ENCODE measurements at regions not wholly inside any gene's neighbourhood (a gene's known extent, or its start where the extent isn't known, plus 50 kb on each side); places are given as distances from the start of the nearest gene placed in this dataset.

DNA sequence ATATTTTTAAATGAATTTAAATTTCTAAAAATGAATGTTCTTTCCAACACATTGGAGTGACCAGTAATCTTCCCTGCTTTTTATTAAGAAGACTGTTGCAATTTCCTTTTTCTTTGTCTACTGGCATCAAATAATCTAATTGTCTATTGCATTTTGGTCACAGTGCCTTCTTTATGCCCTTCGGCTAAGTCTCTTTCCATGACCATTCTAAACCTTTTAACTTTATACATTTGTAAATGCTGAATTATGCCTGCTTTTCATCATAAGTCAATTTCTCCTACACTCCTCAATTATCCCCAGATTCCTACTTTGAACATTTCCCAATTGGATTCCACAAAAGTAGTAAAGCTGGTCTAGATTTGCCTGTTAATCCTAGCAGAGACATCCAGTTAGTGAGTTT is 69.1 kb upstream of the HSF2 start:
- no peaks in the 10 kb centered on the region for H3K9me3 ChIP-seq (ENCODE audit: control insufficient read depth, low read depth, low read length)
- Mint-ChIP-seq H3K27me3 (ENCODE audit: low read depth) (no peaks in the 10 kb centered on the region), H3K27ac (no peak overlapping the region), H3K4me3 (no peak overlapping the region), H3K36me3 (ENCODE audit: insufficient read depth in 1 of 3, low read depth in 3 of 3) (no peaks in the 10 kb centered on the region; a peak in 2 of 7 replicates), H3K9me3 (peaks cover 0 to 5% of the 10 kb centered on the region in 2 experiments; a peak in 3 of 5 replicates), H3K4me1 (peaks cover 2 to 4% of the 10 kb centered on the region in 2 experiments; a peak in 3 of 4 replicates)
- no peak overlapping the region for H2AFZ ChIP-seq (ENCODE audit: low read length)
- no peaks in the 10 kb centered on the region for H3K79me2 ChIP-seq (ENCODE audit: insufficient read depth, low read length)
- H3K27ac ChIP-seq (ENCODE audit: insufficient read length, low read depth, low read length) = no peak overlapping the region
- H3K4me1 ChIP-seq (ENCODE audit: insufficient read depth, low read length) = no peaks in the 10 kb centered on the region
- H2AK5ac ChIP-seq (ENCODE audit: insufficient read length, low read length) = no peak overlapping the region
- no peaks in the 10 kb centered on the region for H3K27me3 ChIP-seq (ENCODE audit: insufficient read depth, low read length)
- no peak overlapping the region for H4K8ac ChIP-seq (replicated peaks; ENCODE audit: insufficient read length, low read depth, low read length)
- H4K5ac ChIP-seq (ENCODE audit: insufficient read length, low read depth, low read length) = no peak overlapping the region
- H2BK15ac ChIP-seq (ENCODE audit: low read depth, low read length) = no peak overlapping the region
- no peak overlapping the region for H3K4ac ChIP-seq (ENCODE audit: low read depth, low read length)
- H3K18ac ChIP-seq (ENCODE audit: insufficient read length, low read depth, low read length) = no peak overlapping the region
- H3T11ph ChIP-seq (ENCODE audit: low read length) = no peak overlapping the region
- H3K4me2 ChIP-seq (ENCODE audit: insufficient read depth, insufficient read length, low read length) = no peak overlapping the region
- no peaks in the 10 kb centered on the region for H3K79me1 ChIP-seq (ENCODE audit: insufficient read depth, low read depth, low read length, poor library complexity, severe bottlenecking)
- TF ChIP-seq, protein P1, sequence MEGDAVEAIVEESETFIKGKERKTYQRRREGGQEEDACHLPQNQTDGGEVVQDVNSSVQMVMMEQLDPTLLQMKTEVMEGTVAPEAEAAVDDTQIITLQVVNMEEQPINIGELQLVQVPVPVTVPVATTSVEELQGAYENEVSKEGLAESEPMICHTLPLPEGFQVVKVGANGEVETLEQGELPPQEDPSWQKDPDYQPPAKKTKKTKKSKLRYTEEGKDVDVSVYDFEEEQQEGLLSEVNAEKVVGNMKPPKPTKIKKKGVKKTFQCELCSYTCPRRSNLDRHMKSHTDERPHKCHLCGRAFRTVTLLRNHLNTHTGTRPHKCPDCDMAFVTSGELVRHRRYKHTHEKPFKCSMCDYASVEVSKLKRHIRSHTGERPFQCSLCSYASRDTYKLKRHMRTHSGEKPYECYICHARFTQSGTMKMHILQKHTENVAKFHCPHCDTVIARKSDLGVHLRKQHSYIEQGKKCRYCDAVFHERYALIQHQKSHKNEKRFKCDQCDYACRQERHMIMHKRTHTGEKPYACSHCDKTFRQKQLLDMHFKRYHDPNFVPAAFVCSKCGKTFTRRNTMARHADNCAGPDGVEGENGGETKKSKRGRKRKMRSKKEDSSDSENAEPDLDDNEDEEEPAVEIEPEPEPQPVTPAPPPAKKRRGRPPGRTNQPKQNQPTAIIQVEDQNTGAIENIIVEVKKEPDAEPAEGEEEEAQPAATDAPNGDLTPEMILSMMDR (conservative IDR thresholded peaks at IDR 0.05) = no peak
- H2BK12ac ChIP-seq (ENCODE audit: insufficient read length, low read depth, low read length) = no peak overlapping the region
- WGBS (ENCODE audit: extremely low coverage, insufficient read length, low lambda C conversion rate) = no CpG with 5 or more reads among the region's 1 CpG
- H4K91ac ChIP-seq (ENCODE audit: insufficient read length, low read depth, low read length) = no peak overlapping the region
- H3K23me2 ChIP-seq (ENCODE audit: insufficient read length, low read depth, low read length, poor library complexity, severe bottlenecking) = no peaks in the 10 kb centered on the region
- no peaks in the 10 kb centered on the region for H4K20me1 ChIP-seq (ENCODE audit: control insufficient read depth, insufficient read depth, insufficient read length)
- no peak overlapping the region for H3K23ac ChIP-seq (ENCODE audit: insufficient read length, low read depth, low read length)
- no peak overlapping the region for H3K9ac ChIP-seq (ENCODE audit: extremely low read depth, insufficient read length, low read length)
- no peak overlapping the region for H2BK120ac ChIP-seq (ENCODE audit: low read depth, low read length, poor library complexity, severe bottlenecking)
- no peak overlapping the region for H2BK5ac ChIP-seq (ENCODE audit: insufficient read length, low read length)
- H3K14ac ChIP-seq (ENCODE audit: insufficient read depth, low read length) = no peak overlapping the region
- DNase-seq = no peak
- no peak overlapping the region for H3K56ac ChIP-seq (ENCODE audit: insufficient read length, low read depth, low read length)
- no peak overlapping the region for H2BK20ac ChIP-seq (ENCODE audit: low read depth, low read length, poor library complexity, severe bottlenecking)

All from H9 (cell line).